Lower leg skin (tissue), 4 donors: ENCODE measurements at regions not wholly inside any gene's neighbourhood (a gene's known extent, or its start where the extent isn't known, plus 50 kb on each side); places are given as distances from the start of the nearest gene placed in this dataset.
"Not testable (repeated sequence)": the region's sequence is repeated elsewhere in the genome, so short reads cannot be mapped to it uniquely, and the experiment has no call there.

ENCODE experiments used
- DNase-seq, 2 donors: peaks; one replicate each; pipeline ENCODE4 v3.0.0-alpha.2; 2019; ENCODE audit warnings: low spot score in 2 of 2
- H3K4me3 ChIP-seq: fragments of 200-600 bp; sonication (generic); 2 replicates; pipeline ENCODE4 v1.5.1; 2017; ENCODE audit warnings: mild to moderate bottlenecking, low read depth; ENCODE audit not compliant: poor library complexity, severe bottlenecking
- POLR2A ChIP-seq, 2 donors: fragments of 450-650 bp; IDR thresholded peaks; one replicate each; pipeline ENCODE4 v1.6.1; 2016 to 2017; ENCODE audit warnings: antibody characterized with exemption in 2 of 2, mild to moderate bottlenecking in 1 of 2, moderate library complexity in 1 of 2
- WGBS, 2 donors: methylation state at CpG; one replicate each; pipeline ENCODE4 v1.1.5; 2018; 5-methylcytosine and 5-hydroxymethylcytosine counted together
- intact Hi-C: fragments of 100-400 bp; cut with DNase I; formaldehyde crosslinking; loops from one replicate; pipeline ENCODE4 v1.15.0; 2023; ENCODE audit warnings: low total_unique reads
- TF ChIP-seq, protein P1 (sequence below), 3 donors: fragments of 450-650 bp; IDR thresholded peaks; one replicate each; pipeline ENCODE4 v1.5.1; 2016; ENCODE audit warnings: antibody characterized with exemption in 3 of 3, mild to moderate bottlenecking in 3 of 3, moderate library complexity in 2 of 3

DNA sequence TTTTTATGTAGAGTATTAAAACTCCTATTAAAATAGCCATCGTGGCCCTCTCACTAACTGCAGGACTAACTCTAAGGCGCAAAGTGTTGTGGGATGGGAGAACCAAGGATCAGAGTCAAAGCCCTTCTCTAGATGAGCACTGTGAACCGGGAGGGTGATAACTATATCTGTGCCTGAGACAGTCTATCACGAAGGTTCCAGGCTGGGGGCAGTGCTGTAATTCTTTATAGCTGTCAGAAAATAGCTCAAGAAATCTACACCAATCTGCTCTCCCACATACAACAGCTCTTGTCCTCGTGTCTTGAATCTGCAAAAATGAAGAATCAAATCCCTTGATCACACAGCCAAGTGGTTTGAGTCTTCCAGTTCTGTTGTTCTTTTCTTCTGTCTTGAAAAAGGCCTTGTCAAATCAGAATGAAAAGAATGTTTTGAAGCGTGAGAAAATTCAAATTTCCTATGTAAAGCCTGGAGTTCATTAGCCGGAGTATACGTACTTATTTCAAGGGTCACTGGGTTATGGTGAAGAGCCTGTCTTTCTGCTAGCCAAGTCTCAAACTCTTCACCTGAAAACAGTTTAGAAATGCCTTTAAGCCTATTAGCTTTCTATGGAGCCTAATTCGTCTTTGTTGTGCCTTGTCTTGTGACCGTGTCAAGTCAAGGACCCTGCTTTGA, 185.3 kb upstream of the NECTIN3 start:
- no peak overlapping the region for H3K4me3 ChIP-seq
- 68 to 69% methylated on average over 10 of the region's 10 CpGs for WGBS, 2 donors
- TF ChIP-seq, protein P1, sequence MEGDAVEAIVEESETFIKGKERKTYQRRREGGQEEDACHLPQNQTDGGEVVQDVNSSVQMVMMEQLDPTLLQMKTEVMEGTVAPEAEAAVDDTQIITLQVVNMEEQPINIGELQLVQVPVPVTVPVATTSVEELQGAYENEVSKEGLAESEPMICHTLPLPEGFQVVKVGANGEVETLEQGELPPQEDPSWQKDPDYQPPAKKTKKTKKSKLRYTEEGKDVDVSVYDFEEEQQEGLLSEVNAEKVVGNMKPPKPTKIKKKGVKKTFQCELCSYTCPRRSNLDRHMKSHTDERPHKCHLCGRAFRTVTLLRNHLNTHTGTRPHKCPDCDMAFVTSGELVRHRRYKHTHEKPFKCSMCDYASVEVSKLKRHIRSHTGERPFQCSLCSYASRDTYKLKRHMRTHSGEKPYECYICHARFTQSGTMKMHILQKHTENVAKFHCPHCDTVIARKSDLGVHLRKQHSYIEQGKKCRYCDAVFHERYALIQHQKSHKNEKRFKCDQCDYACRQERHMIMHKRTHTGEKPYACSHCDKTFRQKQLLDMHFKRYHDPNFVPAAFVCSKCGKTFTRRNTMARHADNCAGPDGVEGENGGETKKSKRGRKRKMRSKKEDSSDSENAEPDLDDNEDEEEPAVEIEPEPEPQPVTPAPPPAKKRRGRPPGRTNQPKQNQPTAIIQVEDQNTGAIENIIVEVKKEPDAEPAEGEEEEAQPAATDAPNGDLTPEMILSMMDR (IDR thresholded peaks at IDR 0.05), result no peak
- TF ChIP-seq POLR2A (IDR thresholded peaks at IDR 0.05), result no peak
- intact Hi-C loops, result no loop called here
- no peak for DNase-seq

DNA sequence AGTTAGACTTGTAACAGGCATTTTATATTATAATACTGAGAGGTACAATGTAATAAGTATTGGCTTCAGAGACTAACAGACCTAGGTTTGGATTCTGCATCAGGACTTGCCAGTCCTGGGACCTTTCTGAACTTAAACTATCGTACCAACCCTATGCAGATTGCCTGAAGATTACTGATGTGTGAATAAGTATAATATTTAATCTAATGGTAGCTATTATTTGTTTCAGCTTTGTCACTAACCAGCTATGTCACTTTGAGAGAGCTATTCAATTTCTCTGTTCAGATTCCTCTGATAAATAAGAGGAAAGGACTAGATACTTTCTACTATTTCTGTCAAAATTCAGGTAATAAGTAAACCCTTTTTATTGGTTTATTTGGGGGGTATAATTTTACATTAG, 184.4 kb upstream of the NECTIN3 start:
- DNase-seq, result no peak
- TF ChIP-seq, protein P1 (IDR thresholded peaks at IDR 0.05), result no peak
- no peak for TF ChIP-seq POLR2A (IDR thresholded peaks at IDR 0.05)
- H3K4me3 ChIP-seq, result no peak overlapping the region
- 84 to 93% methylated on average over 1 of the region's 1 CpG for WGBS, 2 donors
- intact Hi-C loops, result no loop called here

DNA sequence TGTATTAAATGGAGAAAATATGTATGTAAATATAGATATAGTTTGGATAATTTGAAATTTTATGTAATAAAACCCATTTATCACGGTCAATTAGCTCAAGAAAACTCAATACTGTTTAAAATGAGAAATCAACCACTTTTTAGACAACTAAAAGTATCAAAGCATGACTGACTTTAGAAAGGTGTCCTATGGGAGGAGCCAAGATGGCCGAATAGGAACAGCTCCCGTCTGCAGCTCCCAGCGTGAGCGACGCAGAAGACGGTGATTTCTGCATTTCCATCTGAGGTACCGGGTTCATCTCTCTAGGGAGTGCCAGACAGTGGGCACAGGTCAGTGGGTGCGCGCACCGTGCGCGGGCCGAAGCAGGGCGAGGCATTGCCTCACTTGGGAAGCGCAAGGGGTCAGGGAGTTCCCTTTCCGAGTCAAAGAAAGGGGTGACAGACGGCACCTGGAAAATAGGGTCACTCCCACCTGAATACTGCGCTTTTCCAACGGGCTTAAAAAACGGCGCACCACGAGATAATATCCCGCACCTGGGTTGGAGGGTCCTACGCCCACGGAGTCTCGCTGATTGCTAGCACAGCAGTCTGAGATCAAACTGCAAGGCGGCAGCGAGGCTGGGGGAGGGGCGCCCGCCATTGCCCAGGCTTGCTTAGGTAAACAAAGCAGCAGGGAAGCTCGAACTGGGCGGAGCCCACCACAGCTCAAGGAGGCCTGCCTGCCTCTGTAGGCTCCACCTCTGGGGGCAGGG, 182.8 kb upstream of the NECTIN3 start:
- intact Hi-C loops, H3K4me3 ChIP-seq, DNase-seq: not testable (repeated sequence)
- 95 to 96% methylated on average over 25 to 27 of the region's 33 CpGs for WGBS, 2 donors

DNA sequence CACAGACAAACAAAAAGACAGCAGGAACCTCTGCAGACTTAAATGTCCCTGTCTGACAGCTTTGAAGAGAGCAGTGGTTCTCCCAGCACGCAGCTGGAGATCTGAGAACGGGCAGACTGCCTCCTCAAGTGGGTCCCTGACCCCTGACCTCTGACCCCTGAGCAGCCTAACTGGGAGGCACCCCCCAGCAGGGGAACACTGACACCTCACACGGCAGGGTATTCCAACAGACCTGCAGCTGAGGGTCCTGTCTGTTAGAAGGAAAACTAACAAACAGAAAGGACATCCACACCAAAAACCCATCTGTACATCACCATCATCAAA, 182.3 kb upstream of the NECTIN3 start:
- H3K4me3 ChIP-seq, DNase-seq, intact Hi-C loops: not testable (repeated sequence)
- no CpG with 5 or more reads among the region's 3 CpGs for WGBS, 2 donors

DNA sequence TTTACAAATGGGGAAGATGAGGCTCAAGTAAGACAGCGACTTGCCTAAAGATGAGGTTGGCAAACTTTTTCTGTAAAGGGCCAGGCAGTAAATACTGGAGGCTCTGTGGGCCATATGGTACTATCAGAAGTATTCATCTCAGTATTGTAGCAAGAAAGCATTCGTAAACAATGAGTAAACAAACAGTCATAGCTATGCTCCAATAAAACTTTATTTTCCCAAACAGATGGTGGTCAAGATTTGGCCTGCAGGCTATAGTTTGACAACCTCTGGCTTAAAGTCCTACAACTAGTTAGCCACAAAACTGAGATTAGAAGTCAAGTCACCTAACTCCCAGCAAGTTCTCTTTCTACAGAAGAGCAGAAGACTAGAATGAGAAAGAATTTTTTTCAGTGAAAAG, 177.0 kb upstream of the NECTIN3 start:
- TF ChIP-seq, protein P1 (IDR thresholded peaks at IDR 0.05), result no peak
- no peak for TF ChIP-seq POLR2A (IDR thresholded peaks at IDR 0.05)
- intact Hi-C loops, result no loop called here
- no peak overlapping the region for H3K4me3 ChIP-seq
- 87 to 92% methylated on average over 2 of the region's 2 CpGs for WGBS, 2 donors
- DNase-seq, result no peak

DNA sequence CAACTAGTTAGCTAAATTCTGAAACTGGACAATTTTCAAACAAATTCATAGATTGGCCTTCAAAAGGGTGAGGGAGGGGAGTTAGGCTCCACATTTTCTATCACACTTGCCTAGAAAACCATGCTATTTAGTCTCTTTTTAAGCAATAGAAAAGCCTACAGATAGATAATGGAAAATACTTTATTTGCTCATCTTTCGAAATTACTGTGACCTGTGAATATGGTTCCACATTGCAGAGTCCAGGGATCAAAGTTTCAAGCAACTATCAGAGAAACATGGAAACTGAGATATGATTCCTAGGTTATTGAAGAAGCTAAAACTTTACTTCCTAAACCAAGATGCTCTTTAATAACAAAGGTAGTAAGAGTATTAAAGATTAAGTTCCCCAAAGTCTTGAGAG, 176.6 kb upstream of the NECTIN3 start:
- 83 to 90% methylated on average over 1 of the region's 1 CpG for WGBS, 2 donors
- H3K4me3 ChIP-seq, result no peak overlapping the region
- DNase-seq, result no peak
- TF ChIP-seq POLR2A (IDR thresholded peaks at IDR 0.05), result no peak
- TF ChIP-seq, protein P1 (IDR thresholded peaks at IDR 0.05), result no peak
- intact Hi-C loops, result no loop called here

DNA sequence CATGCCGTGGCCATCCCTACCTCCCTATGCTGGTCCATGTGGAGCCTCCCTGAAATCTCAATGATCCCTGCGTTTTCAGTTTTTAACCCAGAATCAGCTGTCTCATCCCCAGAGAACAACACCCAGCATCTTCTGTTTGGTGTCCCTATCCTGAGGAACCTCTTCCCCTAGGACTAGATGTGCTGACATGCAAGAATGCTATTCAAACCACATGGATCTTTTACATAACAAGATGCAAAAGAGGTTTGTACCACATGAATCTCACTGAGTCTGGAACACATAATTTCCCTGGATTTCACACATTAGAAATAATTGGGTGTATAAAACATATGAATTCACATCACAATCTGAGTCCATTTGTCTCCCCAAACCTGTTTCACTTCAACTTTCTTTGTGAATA, 174.6 kb upstream of the NECTIN3 start:
- 79 to 83% methylated on average over 2 of the region's 2 CpGs for WGBS, 2 donors
- TF ChIP-seq, protein P1 (IDR thresholded peaks at IDR 0.05), result no peak
- TF ChIP-seq POLR2A (IDR thresholded peaks at IDR 0.05), result no peak
- intact Hi-C loops, result no loop called here
- no peak overlapping the region for H3K4me3 ChIP-seq
- no peak for DNase-seq
